Activated T-cell treated with anti-CD3 and anti-CD28 coated beads, Interleukin-2, amount 50 U/mL, for 72 hours (primary cell): ENCODE measurements at regions not wholly inside any gene's neighbourhood (a gene's known extent, or its start where the extent isn't known, plus 50 kb on each side); places are given as distances from the start of the nearest gene placed in this dataset.

Source experiments
- ATAC-seq, 2 donors: fragments of 150-1000 bp; cut with Tn5 transposase; replicated peaks in 1 of 2; 2 replicates each; pipeline ENCODE4 v1.10.0; 2021; ENCODE audit warnings: moderate library complexity in 2 of 2, mild to moderate bottlenecking in 1 of 2
- DNase-seq, 2 donors: peaks; one replicate each; pipeline ENCODE4 v3.0.0; 2021 to 2022; ENCODE audit warnings: mixed read lengths in 1 of 2
- H3K27ac Mint-ChIP-seq: one replicate; pipeline ENCODE4 v1.8.0; 2022; ENCODE audit warnings: mild to moderate bottlenecking, moderate library complexity, mixed read lengths
- H3K27me3 Mint-ChIP-seq: one replicate; pipeline ENCODE4 v1.8.0; 2022; ENCODE audit warnings: low read depth, mixed read lengths
- H3K36me3 Mint-ChIP-seq, 2 donors: one replicate each; pipeline ENCODE4 v1.8.0; 2022; ENCODE audit warnings: mixed read lengths in 2 of 2, mild to moderate bottlenecking in 1 of 2; ENCODE audit not compliant: insufficient read depth in 2 of 2
- H3K4me1 Mint-ChIP-seq: one replicate; pipeline ENCODE4 v1.8.0; 2022; ENCODE audit warnings: low read depth, mixed read lengths
- H3K4me3 Mint-ChIP-seq, 2 donors: one replicate each; pipeline ENCODE4 v1.8.0; 2022; ENCODE audit warnings: mild to moderate bottlenecking in 2 of 2, mixed read lengths in 2 of 2, moderate library complexity in 2 of 2
- H3K9me3 Mint-ChIP-seq, 2 donors: one replicate each; pipeline ENCODE4 v1.8.0; 2022; ENCODE audit warnings: mixed read lengths in 2 of 2

- no peaks in the 10 kb centered on the region for H3K36me3 Mint-ChIP-seq
- H3K4me1 Mint-ChIP-seq = no peaks in the 10 kb centered on the region
- no peak overlapping the region for H3K27ac Mint-ChIP-seq
- H3K4me3 Mint-ChIP-seq = no peak overlapping the region
- H3K9me3 Mint-ChIP-seq = peaks cover 0 to 6% of the 10 kb centered on the region in 2 donors
- ATAC-seq (no peak), DNase-seq (no peak)
- no peaks in the 10 kb centered on the region for H3K27me3 Mint-ChIP-seq
These were observed 251.0 kb upstream of the MEF2C start for GRCh38 chr5:89133975-89134374.

GRCh38 chr5:89133129-89133528 is 250.1 kb upstream of the MEF2C start:
- DNase-seq = no peak
- Mint-ChIP-seq H3K36me3 (no peaks in the 10 kb centered on the region), H3K9me3 (peaks cover 0 to 6% of the 10 kb centered on the region in 2 donors), H3K27ac (no peak overlapping the region), H3K4me1 (no peaks in the 10 kb centered on the region), H3K4me3 (no peak overlapping the region), H3K27me3 (no peaks in the 10 kb centered on the region)
- ATAC-seq = no peak

DNA sequence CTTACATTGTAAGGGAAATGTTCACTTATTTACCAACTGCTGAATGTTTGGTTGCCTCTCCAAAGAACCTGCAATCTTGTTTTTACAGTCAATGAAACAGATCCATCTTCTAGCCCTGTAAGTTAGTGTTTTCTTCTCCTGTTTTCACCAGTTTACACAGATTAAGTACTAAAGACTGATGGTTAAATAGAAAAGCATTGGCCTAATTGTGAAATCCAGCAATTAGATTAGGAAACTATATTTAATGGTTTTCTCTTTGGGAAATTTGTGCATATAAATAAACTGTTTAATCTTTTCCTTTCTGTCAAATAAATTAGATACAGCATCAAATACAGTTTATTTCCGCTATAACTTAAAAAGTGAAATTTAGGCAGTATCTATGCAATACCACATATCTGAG is 247.9 kb upstream of the MEF2C start:
- H3K4me1 Mint-ChIP-seq = no peaks in the 10 kb centered on the region
- DNase-seq (no peak), ATAC-seq (no peak)
- H3K27me3 Mint-ChIP-seq = no peaks in the 10 kb centered on the region
- H3K27ac Mint-ChIP-seq = no peak overlapping the region
- no peaks in the 10 kb centered on the region for H3K36me3 Mint-ChIP-seq
- no peak overlapping the region for H3K4me3 Mint-ChIP-seq
- H3K9me3 Mint-ChIP-seq = no peaks in the 10 kb centered on the region

DNA sequence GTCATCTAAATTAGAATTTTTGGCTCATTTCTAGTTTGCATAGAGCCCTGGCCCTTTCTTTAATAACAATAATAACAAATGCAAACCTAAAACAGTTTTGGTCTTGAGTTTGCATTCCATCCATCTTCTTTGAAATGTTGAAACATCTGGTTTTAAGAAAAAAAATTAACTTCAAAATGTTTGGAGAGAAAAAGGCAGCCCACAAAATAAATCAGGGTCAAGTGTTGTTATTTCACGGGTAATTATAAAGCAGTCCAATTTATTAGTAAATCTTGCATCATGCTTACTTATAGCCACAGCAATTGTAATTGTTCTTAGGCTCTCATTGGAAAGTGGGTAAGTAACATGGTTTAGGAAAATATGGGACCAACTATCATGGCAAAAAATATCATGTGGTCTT is 247.0 kb upstream of the MEF2C start:
- H3K4me3 Mint-ChIP-seq = no peak overlapping the region
- no peak overlapping the region for H3K27ac Mint-ChIP-seq
- no peak for ATAC-seq
- H3K9me3 Mint-ChIP-seq = no peaks in the 10 kb centered on the region
- no peaks in the 10 kb centered on the region for H3K27me3 Mint-ChIP-seq
- DNase-seq = no peak
- H3K4me1 Mint-ChIP-seq = no peaks in the 10 kb centered on the region
- H3K36me3 Mint-ChIP-seq = no peaks in the 10 kb centered on the region

GRCh38 chr5:89128906-89129625 is 246.1 kb upstream of the MEF2C start:
- no peak overlapping the region for H3K4me3 Mint-ChIP-seq
- no peaks in the 10 kb centered on the region for H3K9me3 Mint-ChIP-seq
- H3K36me3 Mint-ChIP-seq = peaks cover 0 to 1% of the 10 kb centered on the region in 2 donors
- ATAC-seq (no peak), DNase-seq (no peak)
- H3K4me1 Mint-ChIP-seq = no peaks in the 10 kb centered on the region
- no peak overlapping the region for H3K27ac Mint-ChIP-seq
- no peaks in the 10 kb centered on the region for H3K27me3 Mint-ChIP-seq

DNA sequence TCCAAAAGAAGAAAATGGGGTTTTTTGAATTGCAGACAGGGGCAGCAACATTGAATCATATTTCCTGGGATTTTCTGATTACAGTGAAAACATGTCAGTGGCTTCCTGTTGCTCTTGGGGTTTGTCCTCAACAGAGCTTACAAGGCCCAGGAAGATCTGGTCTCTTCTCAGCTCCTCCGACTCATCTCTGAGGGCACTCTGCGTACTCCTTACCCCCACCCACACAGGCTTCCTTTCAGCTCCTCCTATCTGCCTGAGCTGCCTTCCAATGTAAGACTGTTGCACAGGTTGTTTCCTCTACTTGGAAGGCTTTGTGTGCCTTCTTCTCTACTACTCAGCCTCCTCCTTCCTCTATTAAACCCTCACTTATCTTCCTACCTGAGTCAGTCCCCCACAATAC is 245.1 kb upstream of the MEF2C start:
- Mint-ChIP-seq H3K4me1 (no peaks in the 10 kb centered on the region), H3K36me3 (peaks cover 0 to 1% of the 10 kb centered on the region in 2 donors), H3K27me3 (no peaks in the 10 kb centered on the region), H3K4me3 (no peak overlapping the region), H3K9me3 (no peaks in the 10 kb centered on the region), H3K27ac (no peak overlapping the region)
- no peak for ATAC-seq
- DNase-seq = no peak

GRCh38 chr5:89127191-89127590 is 244.2 kb upstream of the MEF2C start:
- DNase-seq = no peak
- Mint-ChIP-seq H3K36me3 (peaks cover 0 to 1% of the 10 kb centered on the region in 2 donors), H3K27ac (no peak overlapping the region), H3K4me1 (no peaks in the 10 kb centered on the region), H3K4me3 (no peak overlapping the region), H3K9me3 (peaks cover 0 to 2% of the 10 kb centered on the region in 2 donors), H3K27me3 (no peaks in the 10 kb centered on the region)
- no peak for ATAC-seq

GRCh38 chr5:89125372-89125771 is 242.4 kb upstream of the MEF2C start:
- Mint-ChIP-seq H3K27me3 (no peaks in the 10 kb centered on the region), H3K4me3 (no peak overlapping the region), H3K36me3 (peaks cover 0 to 1% of the 10 kb centered on the region in 2 donors), H3K9me3 (peaks cover 0 to 3% of the 10 kb centered on the region in 2 donors), H3K27ac (no peak overlapping the region), H3K4me1 (no peaks in the 10 kb centered on the region)
- ATAC-seq (no peak), DNase-seq (no peak)

DNA sequence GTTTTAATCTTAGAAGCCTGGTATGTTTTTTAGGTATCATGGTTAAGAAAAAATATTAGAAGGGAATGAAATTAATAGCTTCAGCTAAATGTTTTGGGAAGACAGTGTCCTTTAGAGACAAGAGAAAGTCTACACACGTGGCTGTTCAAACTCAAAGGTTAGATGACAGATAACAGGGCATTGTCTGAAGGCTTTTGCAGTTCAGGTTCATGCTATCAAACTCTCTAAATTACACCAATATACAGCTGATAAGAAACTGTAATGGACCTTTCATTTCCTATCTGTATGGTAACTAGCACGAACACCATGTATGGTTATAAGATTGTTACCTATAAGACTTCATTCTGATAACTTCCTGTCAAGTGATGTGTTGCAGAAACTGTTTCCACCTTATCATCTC is 240.6 kb upstream of the MEF2C start:
- Mint-ChIP-seq H3K4me3 (no peak overlapping the region), H3K27me3 (no peaks in the 10 kb centered on the region), H3K36me3 (peaks cover 0 to 1% of the 10 kb centered on the region in 2 donors), H3K9me3 (peaks cover 0 to 3% of the 10 kb centered on the region in 2 donors), H3K27ac (no peak overlapping the region), H3K4me1 (no peaks in the 10 kb centered on the region)
- ATAC-seq (no peak), DNase-seq (no peak)

GRCh38 chr5:89120719-89121118 is 237.7 kb upstream of the MEF2C start:
- Mint-ChIP-seq H3K27ac (no peak overlapping the region), H3K4me1 (no peaks in the 10 kb centered on the region), H3K9me3 (peaks cover 0 to 3% of the 10 kb centered on the region in 2 donors), H3K36me3 (peaks cover 0 to 1% of the 10 kb centered on the region in 2 donors), H3K27me3 (no peaks in the 10 kb centered on the region), H3K4me3 (no peak overlapping the region)
- no peak for DNase-seq
- no peak for ATAC-seq

GRCh38 chr5:89117124-89117644 is 234.2 kb upstream of the MEF2C start:
- Mint-ChIP-seq H3K4me3 (no peak overlapping the region), H3K4me1 (no peaks in the 10 kb centered on the region), H3K27me3 (no peaks in the 10 kb centered on the region), H3K9me3 (peaks cover 0 to 2% of the 10 kb centered on the region in 2 donors), H3K36me3 (no peaks in the 10 kb centered on the region), H3K27ac (no peak overlapping the region)
- no peak for ATAC-seq
- no peak for DNase-seq

DNA sequence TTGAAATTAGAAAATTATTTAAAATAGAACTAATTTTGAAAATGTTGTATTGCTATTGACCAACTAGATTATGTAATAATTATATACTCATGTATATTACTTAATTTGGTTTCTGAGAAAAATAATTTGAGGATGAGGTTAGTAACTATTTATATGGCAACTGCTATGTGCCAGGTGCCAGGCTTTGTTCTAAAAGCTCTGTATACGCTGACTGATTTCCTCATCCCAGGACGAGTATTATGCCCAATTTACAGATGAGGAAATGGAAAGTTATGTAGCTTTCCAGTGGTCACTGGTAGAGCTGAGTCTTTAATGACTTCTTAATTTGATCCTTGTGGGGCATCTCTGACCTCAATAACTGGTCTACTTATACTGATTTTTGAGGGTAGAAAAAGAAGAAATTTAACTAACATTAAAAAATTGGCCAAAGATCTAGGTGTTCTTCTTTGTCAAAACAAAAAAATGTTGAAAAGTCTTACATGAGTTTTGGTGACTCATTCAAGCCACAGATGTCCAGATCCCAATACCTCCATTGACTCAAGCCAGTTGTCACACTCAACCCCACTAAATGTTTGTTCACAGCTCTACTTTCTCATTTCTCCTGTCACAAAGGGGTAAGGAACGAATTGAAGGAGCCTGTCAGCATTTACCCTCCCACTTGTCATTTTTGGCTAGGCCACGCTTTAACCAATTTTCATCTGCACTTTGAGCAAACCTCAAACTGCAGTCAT is 228.1 kb upstream of the MEF2C start:
- H3K4me3 Mint-ChIP-seq = no peak overlapping the region
- DNase-seq (no peak), ATAC-seq (no peak)
- no peaks in the 10 kb centered on the region for H3K4me1 Mint-ChIP-seq
- H3K27me3 Mint-ChIP-seq = no peaks in the 10 kb centered on the region
- peaks cover 0 to 4% of the 10 kb centered on the region in 2 donors for H3K9me3 Mint-ChIP-seq
- H3K36me3 Mint-ChIP-seq = no peaks in the 10 kb centered on the region
- H3K27ac Mint-ChIP-seq = no peak overlapping the region

- H3K27ac Mint-ChIP-seq = no peak overlapping the region
- no peak for ATAC-seq
- H3K4me1 Mint-ChIP-seq = no peaks in the 10 kb centered on the region
- DNase-seq = no peak
- H3K4me3 Mint-ChIP-seq = no peak overlapping the region
- peaks cover 4% of the 10 kb centered on the region in 2 donors for H3K9me3 Mint-ChIP-seq
- no peaks in the 10 kb centered on the region for H3K36me3 Mint-ChIP-seq
- H3K27me3 Mint-ChIP-seq = no peaks in the 10 kb centered on the region
These were observed 223.5 kb upstream of the MEF2C start for GRCh38 chr5:89106480-89106879.
